ENCODE measurements at regions not wholly inside any gene's neighbourhood (a gene's known extent, or its start where the extent isn't known, plus 50 kb on each side); places are given as distances from the start of the nearest gene placed in this dataset.

GRCh38 chr10:81177651-81178244 is 640.0 kb downstream of the SH2D4B start:
- no peak for DNase-seq (ENCODE audit: low spot score)
- intact Hi-C loops (cut with micrococcal nuclease; ENCODE audit: unreplicated experiment) (no loop called here), in situ Hi-C loops (cut with HindIII; ENCODE audit: extremely low pct_ligation_motif_present, low pct_unique_long_range_greater_than_20kb) (no loop called here)
- H3K4me1 ChIP-seq (ENCODE audit: insufficient read depth, low read length), result no peaks in the 10 kb centered on the region
- 21% methylated on average over 6 of the region's 6 CpGs for WGBS (ENCODE audit: low lambda C conversion rate)
- CTCF ChIA-PET (ENCODE audit: low intra/inter-chr PET ratio, low total read pairs), result no interaction called here
- BruUV-seq (replicated peaks), result no TSS peak
- H3K27me3 ChIP-seq (ENCODE audit: control insufficient read depth in 1 of 2, insufficient read depth in 2 of 2, low read length in 2 of 2), result no peaks in the 10 kb centered on the region
- H3K4me2 ChIP-seq (ENCODE audit: low read depth, low read length), result no peak overlapping the region
- no peaks in the 10 kb centered on the region for H3K79me2 ChIP-seq (ENCODE audit: insufficient read depth, low read length)
- H3K9me3 ChIP-seq (ENCODE audit: low read length), result peaks cover 57% of the 10 kb centered on the region
- POLR2A ChIA-PET, result no interaction called here
- no peak for ATAC-seq
- H3K4me3 ChIP-seq (replicated peaks in 1 of 3; ENCODE audit: insufficient read depth in 1 of 3, low read depth in 2 of 3, low read length in 3 of 3), result no peak overlapping the region
- no peaks in the 10 kb centered on the region for H4K20me1 ChIP-seq (ENCODE audit: insufficient read depth, low read length)
- no peak overlapping the region for H2AFZ ChIP-seq (ENCODE audit: low read length)
- H3K27ac ChIP-seq (ENCODE audit: extremely low read length, insufficient read depth, low read length), result no peak overlapping the region
- no peak for FAIRE-seq
- H3K9ac ChIP-seq (ENCODE audit: insufficient read depth, low read depth, low read length), result no peak overlapping the region
- TF ChIP-seq THYN1 (CRISPR knock-in tag; IDR thresholded peaks at IDR 0.05; ENCODE audit: borderline replicate concordance, low read depth) (no peak), ELF4 (CRISPR knock-in tag; IDR thresholded peaks at IDR 0.05; ENCODE audit: borderline replicate concordance) (no peak), NR2F1 (CRISPR knock-in tag; IDR thresholded peaks at IDR 0.05) (no peak), ZNF782 (CRISPR knock-in tag; IDR thresholded peaks at IDR 0.05; ENCODE audit: borderline replicate concordance) (no peak), MED1 (CRISPR knock-in tag; IDR thresholded peaks at IDR 0.05) (no peak)
- H3K36me3 ChIP-seq (replicated peaks in 1 of 2; ENCODE audit: control insufficient read depth in 1 of 2, insufficient read depth in 2 of 2, low read length in 2 of 2), result no peaks in the 10 kb centered on the region

GRCh38 chr10:81179324-81179723 is 641.6 kb downstream of the SH2D4B start:
- no TSS peak for BruUV-seq (replicated peaks)
- no peaks in the 10 kb centered on the region for H3K27me3 ChIP-seq (ENCODE audit: control insufficient read depth in 1 of 2, insufficient read depth in 2 of 2, low read length in 2 of 2)
- no peaks in the 10 kb centered on the region for H3K79me2 ChIP-seq (ENCODE audit: insufficient read depth, low read length)
- no peak for ATAC-seq
- DNase-seq (ENCODE audit: low spot score), result no peak
- no peak overlapping the region for H3K9ac ChIP-seq (ENCODE audit: insufficient read depth, low read depth, low read length)
- H2AFZ ChIP-seq (ENCODE audit: low read length), result no peak overlapping the region
- H3K36me3 ChIP-seq (replicated peaks in 1 of 2; ENCODE audit: control insufficient read depth in 1 of 2, insufficient read depth in 2 of 2, low read length in 2 of 2), result no peaks in the 10 kb centered on the region
- H3K4me1 ChIP-seq (ENCODE audit: insufficient read depth, low read length), result no peaks in the 10 kb centered on the region
- no peak for FAIRE-seq
- H3K4me2 ChIP-seq (ENCODE audit: low read depth, low read length), result no peak overlapping the region
- in situ Hi-C loops (cut with HindIII; ENCODE audit: extremely low pct_ligation_motif_present, low pct_unique_long_range_greater_than_20kb) (no loop called here), intact Hi-C loops (cut with micrococcal nuclease; ENCODE audit: unreplicated experiment) (no loop called here)
- peaks cover 55% of the 10 kb centered on the region for H3K9me3 ChIP-seq (ENCODE audit: low read length)
- no peak overlapping the region for H3K4me3 ChIP-seq (replicated peaks in 1 of 3; ENCODE audit: insufficient read depth in 1 of 3, low read depth in 2 of 3, low read length in 3 of 3)
- H3K27ac ChIP-seq (ENCODE audit: extremely low read length, insufficient read depth, low read length), result no peak overlapping the region
- ChIA-PET CTCF (ENCODE audit: low intra/inter-chr PET ratio, low total read pairs) (no interaction called here), POLR2A (no interaction called here)
- 59% methylated on average over 3 of the region's 3 CpGs for WGBS (ENCODE audit: low lambda C conversion rate)
- no peaks in the 10 kb centered on the region for H4K20me1 ChIP-seq (ENCODE audit: insufficient read depth, low read length)
- no peak for TF ChIP-seq CHCHD3 (CRISPR knock-in tag; IDR thresholded peaks at IDR 0.05)
- no peak for TF ChIP-seq ZBTB4 (CRISPR knock-in tag; IDR thresholded peaks at IDR 0.05; ENCODE audit: borderline replicate concordance)
- no peak for TF ChIP-seq KDM3A (CRISPR knock-in tag; IDR thresholded peaks at IDR 0.05; ENCODE audit: low read depth)
- TF ChIP-seq ZNF816 (CRISPR knock-in tag; IDR thresholded peaks at IDR 0.05; ENCODE audit: borderline replicate concordance), result no peak
- no peak for TF ChIP-seq ZNF644 (CRISPR knock-in tag; IDR thresholded peaks at IDR 0.05; ENCODE audit: low read depth)
- TF ChIP-seq ZNF180 (CRISPR knock-in tag; IDR thresholded peaks at IDR 0.05; ENCODE audit: borderline replicate concordance, low read depth), result no peak
- no peak for TF ChIP-seq DNMT3B (CRISPR knock-in tag; conservative IDR thresholded peaks at IDR 0.05)

All from HepG2 (cell line).